ENCODE measurements at regions not wholly inside any gene's neighbourhood (a gene's known extent, or its start where the extent isn't known, plus 50 kb on each side); places are given as distances from the start of the nearest gene placed in this dataset.

DNA sequence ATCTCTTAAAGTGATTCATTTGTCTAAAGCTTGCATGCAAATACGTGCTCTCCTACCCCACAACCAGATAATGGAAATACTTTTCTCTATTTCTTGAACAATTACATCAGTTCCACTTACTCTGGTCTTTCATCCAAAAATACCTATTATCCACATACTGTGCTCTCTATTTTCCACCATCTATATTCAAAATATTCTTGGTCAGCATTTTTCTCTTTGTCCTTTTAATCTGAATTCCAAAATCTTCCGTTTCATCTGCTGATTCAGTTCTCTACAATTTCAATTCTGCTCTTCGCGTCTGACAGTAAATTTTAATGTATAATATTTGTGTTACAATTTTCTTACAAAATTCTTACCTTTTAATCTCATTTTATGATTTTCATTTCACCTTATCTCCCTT is 110.3 kb downstream of the ZNF648 start:
- Histone ChIP-seq H4K8ac (ENCODE audit: low read length) (no peak overlapping the region), H3K36me3 (ENCODE audit: control insufficient read depth in 1 of 2, insufficient read depth in 2 of 2, low read depth in 1 of 2, low read length in 2 of 2) (no peaks in the 10 kb centered on the region), H2BK5ac (ENCODE audit: low read depth, low read length, poor library complexity, severe bottlenecking) (no peak overlapping the region), H2BK15ac (ENCODE audit: low read depth, poor library complexity, severe bottlenecking) (no peak overlapping the region), H3K9me3 (ENCODE audit: control insufficient read depth, low read length) (peaks cover 2% of the 10 kb centered on the region), H3K14ac (ENCODE audit: low read length in 2 of 2) (no peak overlapping the region), H3K4me1 (ENCODE audit: control insufficient read depth, insufficient read depth, low read depth, low read length) (no peaks in the 10 kb centered on the region), H3K4ac (ENCODE audit: low read depth in 1 of 2, low read length in 2 of 2) (no peak overlapping the region), H3K4me3 (ENCODE audit: insufficient read depth in 1 of 2, low read depth in 1 of 2, low read length in 2 of 2) (no peak overlapping the region), H3K79me1 (replicated peaks; ENCODE audit: low read length, poor library complexity, severe bottlenecking) (no peaks in the 10 kb centered on the region), H3K27me3 (ENCODE audit: control insufficient read depth in 1 of 2, insufficient read depth in 1 of 2, low read length in 2 of 2) (no peaks in the 10 kb centered on the region), H3K27ac (ENCODE audit: low read length, poor library complexity, severe bottlenecking) (no peak overlapping the region), H2BK12ac (ENCODE audit: low read length in 2 of 2) (no peak overlapping the region), H4K91ac (ENCODE audit: low read length) (no peak overlapping the region), H3K18ac (ENCODE audit: low read depth in 1 of 2, low read length in 2 of 2) (no peak overlapping the region), H3K9ac (ENCODE audit: low read length) (no peak overlapping the region), H3K4me2 (ENCODE audit: low read length, poor library complexity, severe bottlenecking) (no peak overlapping the region), H3K23ac (ENCODE audit: low read length in 2 of 2) (no peak overlapping the region), H2AFZ (ENCODE audit: low read depth, low read length) (no peak overlapping the region), H2BK120ac (ENCODE audit: low read depth, low read length) (no peak overlapping the region), H2AK5ac (ENCODE audit: low read length, severe bottlenecking) (no peak overlapping the region)
- 60% methylated on average over 2 of the region's 4 CpGs for WGBS
- DNase-seq = no peak

DNA sequence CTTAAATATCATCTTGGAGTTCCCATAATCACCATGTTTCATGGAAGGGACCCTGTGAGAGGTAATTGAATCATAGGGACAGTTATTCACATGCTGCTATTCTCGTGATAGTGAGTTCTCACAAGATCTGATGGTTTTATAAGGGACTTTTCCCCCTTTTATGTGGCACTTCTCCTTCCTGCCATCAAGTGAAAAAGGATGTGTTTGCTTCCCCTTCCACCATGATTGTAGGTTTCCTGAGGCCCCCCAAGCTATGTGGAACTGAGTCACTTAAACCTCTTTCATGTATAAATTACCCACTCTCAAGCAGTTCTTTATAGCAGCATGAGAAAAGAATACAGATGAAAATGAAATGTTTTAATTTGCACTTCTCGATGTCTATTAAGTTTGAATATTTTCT is 112.0 kb downstream of the ZNF648 start:
- no peak overlapping the region for H3K9ac ChIP-seq (ENCODE audit: low read length)
- H2BK15ac ChIP-seq (ENCODE audit: low read depth, poor library complexity, severe bottlenecking) = no peak overlapping the region
- no peak overlapping the region for H2BK12ac ChIP-seq (ENCODE audit: low read length in 2 of 2)
- 0% methylated on average over 1 of the region's 2 CpGs for WGBS
- no peak overlapping the region for H3K27ac ChIP-seq (ENCODE audit: low read length, poor library complexity, severe bottlenecking)
- H2BK5ac ChIP-seq (ENCODE audit: low read depth, low read length, poor library complexity, severe bottlenecking) = no peak overlapping the region
- no peak overlapping the region for H4K91ac ChIP-seq (ENCODE audit: low read length)
- no peak overlapping the region for H3K4me2 ChIP-seq (ENCODE audit: low read length, poor library complexity, severe bottlenecking)
- H2AFZ ChIP-seq (ENCODE audit: low read depth, low read length) = no peak overlapping the region
- no peak overlapping the region for H2AK5ac ChIP-seq (ENCODE audit: low read length, severe bottlenecking)
- no peak overlapping the region for H2BK120ac ChIP-seq (ENCODE audit: low read depth, low read length)
- H3K18ac ChIP-seq (ENCODE audit: low read depth in 1 of 2, low read length in 2 of 2) = no peak overlapping the region
- H3K4ac ChIP-seq (ENCODE audit: low read depth in 1 of 2, low read length in 2 of 2) = no peak overlapping the region
- no peaks in the 10 kb centered on the region for H3K9me3 ChIP-seq (ENCODE audit: control insufficient read depth, low read length)
- no peak overlapping the region for H3K4me3 ChIP-seq (ENCODE audit: insufficient read depth in 1 of 2, low read depth in 1 of 2, low read length in 2 of 2)
- no peaks in the 10 kb centered on the region for H3K4me1 ChIP-seq (ENCODE audit: control insufficient read depth, insufficient read depth, low read depth, low read length)
- no peak overlapping the region for H4K8ac ChIP-seq (ENCODE audit: low read length)
- no peak overlapping the region for H3K14ac ChIP-seq (ENCODE audit: low read length in 2 of 2)
- H3K23ac ChIP-seq (ENCODE audit: low read length in 2 of 2) = no peak overlapping the region
- no peak for DNase-seq
- H3K36me3 ChIP-seq (ENCODE audit: control insufficient read depth in 1 of 2, insufficient read depth in 2 of 2, low read depth in 1 of 2, low read length in 2 of 2) = no peaks in the 10 kb centered on the region
- no peaks in the 10 kb centered on the region for H3K27me3 ChIP-seq (ENCODE audit: control insufficient read depth in 1 of 2, insufficient read depth in 1 of 2, low read length in 2 of 2)
- no peaks in the 10 kb centered on the region for H3K79me1 ChIP-seq (replicated peaks; ENCODE audit: low read length, poor library complexity, severe bottlenecking)

DNA sequence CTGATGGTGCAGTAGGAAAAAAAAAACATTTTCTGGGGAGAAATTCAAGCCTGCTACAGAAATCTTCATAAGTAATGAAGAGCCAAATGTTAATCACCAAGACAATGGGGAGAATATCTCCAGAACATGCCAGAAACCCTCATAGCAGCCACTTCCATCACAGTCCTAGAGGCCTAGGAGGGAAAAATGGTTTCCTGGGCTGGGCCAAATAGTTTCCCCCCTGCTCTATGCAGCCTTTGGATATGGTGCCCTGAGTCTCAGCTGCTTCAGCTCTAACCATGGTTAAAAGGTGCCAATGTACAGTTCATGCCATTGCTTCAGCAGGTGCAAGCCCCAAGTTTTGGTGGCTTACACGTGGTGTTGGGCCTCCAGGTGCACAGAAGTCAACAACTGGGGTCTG is 113.1 kb downstream of the ZNF648 start:
- Histone ChIP-seq H3K79me1 (replicated peaks; ENCODE audit: low read length, poor library complexity, severe bottlenecking) (no peaks in the 10 kb centered on the region), H4K91ac (ENCODE audit: low read length) (no peak overlapping the region), H3K14ac (ENCODE audit: low read length in 2 of 2) (no peak overlapping the region), H3K4me3 (ENCODE audit: insufficient read depth in 1 of 2, low read depth in 1 of 2, low read length in 2 of 2) (no peak overlapping the region), H2AFZ (ENCODE audit: low read depth, low read length) (no peak overlapping the region), H3K27me3 (ENCODE audit: control insufficient read depth in 1 of 2, insufficient read depth in 1 of 2, low read length in 2 of 2) (no peaks in the 10 kb centered on the region), H2BK5ac (ENCODE audit: low read depth, low read length, poor library complexity, severe bottlenecking) (no peak overlapping the region), H3K18ac (ENCODE audit: low read depth in 1 of 2, low read length in 2 of 2) (no peak overlapping the region), H2BK15ac (ENCODE audit: low read depth, poor library complexity, severe bottlenecking) (no peak overlapping the region), H2BK120ac (ENCODE audit: low read depth, low read length) (no peak overlapping the region), H2AK5ac (ENCODE audit: low read length, severe bottlenecking) (no peak overlapping the region), H3K9ac (ENCODE audit: low read length) (no peak overlapping the region), H3K4me2 (ENCODE audit: low read length, poor library complexity, severe bottlenecking) (no peak overlapping the region), H4K8ac (ENCODE audit: low read length) (no peak overlapping the region), H3K36me3 (ENCODE audit: control insufficient read depth in 1 of 2, insufficient read depth in 2 of 2, low read depth in 1 of 2, low read length in 2 of 2) (no peaks in the 10 kb centered on the region), H3K27ac (ENCODE audit: low read length, poor library complexity, severe bottlenecking) (no peak overlapping the region), H3K4me1 (ENCODE audit: control insufficient read depth, insufficient read depth, low read depth, low read length) (no peaks in the 10 kb centered on the region), H2BK12ac (ENCODE audit: low read length in 2 of 2) (no peak overlapping the region), H3K23ac (ENCODE audit: low read length in 2 of 2) (no peak overlapping the region), H3K9me3 (ENCODE audit: control insufficient read depth, low read length) (no peaks in the 10 kb centered on the region), H3K4ac (ENCODE audit: low read depth in 1 of 2, low read length in 2 of 2) (no peak overlapping the region)
- WGBS = 3% methylated on average over 1 of the region's 1 CpG
- no peak for DNase-seq

DNA sequence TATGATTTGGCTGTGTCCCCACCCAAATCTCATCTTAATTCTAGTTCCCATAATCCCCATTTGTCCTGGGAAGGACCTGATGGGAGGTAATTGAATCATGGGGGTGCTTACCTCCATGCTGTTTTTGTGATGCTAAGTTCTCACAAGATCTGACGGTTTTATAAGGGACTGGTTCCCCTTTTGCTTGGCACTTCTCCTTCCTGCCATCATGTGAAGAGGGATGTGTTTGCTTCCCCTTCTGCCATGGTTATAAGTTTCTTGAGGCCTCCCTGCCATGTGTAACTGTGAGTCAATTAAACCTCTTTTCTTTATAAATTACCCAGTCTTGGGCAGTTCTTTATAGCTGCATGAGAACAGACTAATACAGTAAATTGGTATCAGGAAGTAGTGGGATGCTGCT is 114.1 kb downstream of the ZNF648 start:
- Histone ChIP-seq H3K36me3 (ENCODE audit: control insufficient read depth in 1 of 2, insufficient read depth in 2 of 2, low read depth in 1 of 2, low read length in 2 of 2) (no peaks in the 10 kb centered on the region), H3K18ac (ENCODE audit: low read depth in 1 of 2, low read length in 2 of 2) (no peak overlapping the region)
- 82% methylated on average over 1 of the region's 1 CpG for WGBS

More for the DNA sequence above, 114.1 kb downstream of the ZNF648 start:
- Histone ChIP-seq H3K9ac (ENCODE audit: low read length) (no peak overlapping the region), H3K79me1 (replicated peaks; ENCODE audit: low read length, poor library complexity, severe bottlenecking) (no peaks in the 10 kb centered on the region), H2BK5ac (ENCODE audit: low read depth, low read length, poor library complexity, severe bottlenecking) (no peak overlapping the region), H2BK15ac (ENCODE audit: low read depth, poor library complexity, severe bottlenecking) (no peak overlapping the region), H3K23ac (ENCODE audit: low read length in 2 of 2) (no peak overlapping the region), H4K8ac (ENCODE audit: low read length) (no peak overlapping the region), H2AK5ac (ENCODE audit: low read length, severe bottlenecking) (no peak overlapping the region), H2BK12ac (ENCODE audit: low read length in 2 of 2) (no peak overlapping the region), H3K14ac (ENCODE audit: low read length in 2 of 2) (no peak overlapping the region), H3K4me1 (ENCODE audit: control insufficient read depth, insufficient read depth, low read depth, low read length) (no peaks in the 10 kb centered on the region), H3K4me3 (ENCODE audit: insufficient read depth in 1 of 2, low read depth in 1 of 2, low read length in 2 of 2) (no peak overlapping the region), H3K9me3 (ENCODE audit: control insufficient read depth, low read length) (no peaks in the 10 kb centered on the region), H3K27ac (ENCODE audit: low read length, poor library complexity, severe bottlenecking) (no peak overlapping the region), H2AFZ (ENCODE audit: low read depth, low read length) (no peak overlapping the region), H2BK120ac (ENCODE audit: low read depth, low read length) (no peak overlapping the region), H4K91ac (ENCODE audit: low read length) (no peak overlapping the region), H3K4me2 (ENCODE audit: low read length, poor library complexity, severe bottlenecking) (no peak overlapping the region), H3K27me3 (ENCODE audit: control insufficient read depth in 1 of 2, insufficient read depth in 1 of 2, low read length in 2 of 2) (no peaks in the 10 kb centered on the region), H3K4ac (ENCODE audit: low read depth in 1 of 2, low read length in 2 of 2) (no peak overlapping the region)
- no peak for DNase-seq
